ENCODE measurements at regions not wholly inside any gene's neighbourhood (a gene's known extent, or its start where the extent isn't known, plus 50 kb on each side); places are given as distances from the start of the nearest gene placed in this dataset.

DNA sequence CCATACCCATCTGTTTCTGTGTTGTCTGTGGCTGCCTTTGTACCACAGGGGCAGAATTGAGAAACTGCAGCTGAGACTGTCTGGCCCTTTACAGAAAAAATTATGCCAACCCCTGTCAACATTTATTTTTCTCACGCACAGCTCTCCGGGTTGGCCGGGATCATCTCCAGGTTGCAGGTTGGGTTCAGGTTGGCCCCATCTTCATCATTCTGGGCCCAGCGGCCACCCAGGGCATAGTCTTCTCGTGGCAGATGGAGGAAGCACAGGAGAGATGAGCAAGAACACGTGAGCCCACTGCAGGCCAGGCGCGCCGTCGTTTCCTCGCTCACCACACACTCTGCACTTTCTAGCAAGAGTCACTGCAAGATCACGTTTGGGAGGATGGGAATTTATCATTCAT lies 66.1 kb upstream of the SEC14L1 start:
- TF ChIP-seq, protein P1, sequence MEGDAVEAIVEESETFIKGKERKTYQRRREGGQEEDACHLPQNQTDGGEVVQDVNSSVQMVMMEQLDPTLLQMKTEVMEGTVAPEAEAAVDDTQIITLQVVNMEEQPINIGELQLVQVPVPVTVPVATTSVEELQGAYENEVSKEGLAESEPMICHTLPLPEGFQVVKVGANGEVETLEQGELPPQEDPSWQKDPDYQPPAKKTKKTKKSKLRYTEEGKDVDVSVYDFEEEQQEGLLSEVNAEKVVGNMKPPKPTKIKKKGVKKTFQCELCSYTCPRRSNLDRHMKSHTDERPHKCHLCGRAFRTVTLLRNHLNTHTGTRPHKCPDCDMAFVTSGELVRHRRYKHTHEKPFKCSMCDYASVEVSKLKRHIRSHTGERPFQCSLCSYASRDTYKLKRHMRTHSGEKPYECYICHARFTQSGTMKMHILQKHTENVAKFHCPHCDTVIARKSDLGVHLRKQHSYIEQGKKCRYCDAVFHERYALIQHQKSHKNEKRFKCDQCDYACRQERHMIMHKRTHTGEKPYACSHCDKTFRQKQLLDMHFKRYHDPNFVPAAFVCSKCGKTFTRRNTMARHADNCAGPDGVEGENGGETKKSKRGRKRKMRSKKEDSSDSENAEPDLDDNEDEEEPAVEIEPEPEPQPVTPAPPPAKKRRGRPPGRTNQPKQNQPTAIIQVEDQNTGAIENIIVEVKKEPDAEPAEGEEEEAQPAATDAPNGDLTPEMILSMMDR (IDR thresholded peaks at IDR 0.05; ENCODE audit: extremely low read depth, insufficient read depth, missing control alignments), result no peak
- in situ Hi-C loops (cut with MboI; ENCODE audit: low pct_unique_long_range_greater_than_20kb, low sequenced_read_pairs, unreplicated experiment), result no loop called here
- DNase-seq (ENCODE audit: low spot score), result no peak

DNA sequence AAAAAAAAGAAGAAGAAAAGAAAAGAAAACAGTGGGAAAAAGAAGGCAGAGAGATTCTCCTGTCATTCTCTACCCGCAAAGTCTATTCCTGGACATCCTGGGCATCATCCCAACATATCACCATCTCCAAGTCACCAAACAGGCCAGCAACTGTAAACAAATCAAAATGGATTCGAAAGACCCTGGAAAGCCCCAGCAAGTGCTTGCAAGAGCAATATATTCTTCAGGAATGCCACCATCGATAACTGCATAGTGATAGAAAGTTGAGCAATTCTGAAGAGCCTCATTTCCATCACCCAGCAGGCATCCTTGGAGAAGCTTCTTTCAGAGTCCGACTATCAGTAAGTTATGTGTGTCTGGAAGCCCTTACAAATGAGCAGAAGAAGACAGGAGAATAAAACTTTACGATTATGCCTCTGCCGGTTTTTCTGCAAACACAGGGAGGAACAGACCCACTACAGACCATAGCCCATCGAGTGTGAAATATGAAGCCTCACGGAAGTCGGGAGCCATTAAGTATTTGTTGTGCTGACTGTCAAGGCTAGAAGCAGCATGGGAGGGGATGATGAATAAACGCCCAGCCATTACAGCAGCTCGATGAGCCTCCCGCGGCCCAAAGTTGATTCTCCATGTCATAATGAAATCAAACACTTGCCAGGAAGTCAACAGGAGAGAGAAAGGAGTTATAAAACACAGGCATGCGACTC lies 64.5 kb upstream of the SEC14L1 start:
- in situ Hi-C loops (cut with MboI; ENCODE audit: low pct_unique_long_range_greater_than_20kb, low sequenced_read_pairs, unreplicated experiment), result no loop called here
- no peak for DNase-seq (ENCODE audit: low spot score)
- TF ChIP-seq, protein P1 (IDR thresholded peaks at IDR 0.05; ENCODE audit: extremely low read depth, insufficient read depth, missing control alignments), result no peak

DNA sequence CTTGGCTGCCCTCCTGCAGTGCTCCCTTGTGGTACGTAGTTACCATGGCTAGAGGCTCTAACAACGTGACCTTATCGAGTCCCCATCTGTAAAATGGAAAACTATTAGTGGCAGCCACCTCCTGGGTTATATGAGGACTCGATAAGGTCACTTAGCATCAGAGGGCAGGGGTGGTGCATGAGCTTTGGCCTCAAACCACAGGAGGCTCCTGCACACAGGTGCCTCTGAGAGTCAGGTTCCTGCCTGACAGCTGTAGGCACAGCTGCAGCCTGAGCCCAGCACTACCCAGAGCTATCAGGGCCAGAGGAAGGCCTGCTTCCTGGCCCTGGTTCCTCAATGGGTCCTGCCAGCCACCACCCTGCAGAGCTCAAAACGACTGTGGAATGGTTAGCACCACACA lies 57.2 kb upstream of the SEC14L1 start:
- TF ChIP-seq, protein P1 (IDR thresholded peaks at IDR 0.05; ENCODE audit: extremely low read depth, insufficient read depth, missing control alignments), result no peak
- DNase-seq (ENCODE audit: low spot score), result no peak
- in situ Hi-C loops (cut with MboI; ENCODE audit: low pct_unique_long_range_greater_than_20kb, low sequenced_read_pairs, unreplicated experiment), result no loop called here

DNA sequence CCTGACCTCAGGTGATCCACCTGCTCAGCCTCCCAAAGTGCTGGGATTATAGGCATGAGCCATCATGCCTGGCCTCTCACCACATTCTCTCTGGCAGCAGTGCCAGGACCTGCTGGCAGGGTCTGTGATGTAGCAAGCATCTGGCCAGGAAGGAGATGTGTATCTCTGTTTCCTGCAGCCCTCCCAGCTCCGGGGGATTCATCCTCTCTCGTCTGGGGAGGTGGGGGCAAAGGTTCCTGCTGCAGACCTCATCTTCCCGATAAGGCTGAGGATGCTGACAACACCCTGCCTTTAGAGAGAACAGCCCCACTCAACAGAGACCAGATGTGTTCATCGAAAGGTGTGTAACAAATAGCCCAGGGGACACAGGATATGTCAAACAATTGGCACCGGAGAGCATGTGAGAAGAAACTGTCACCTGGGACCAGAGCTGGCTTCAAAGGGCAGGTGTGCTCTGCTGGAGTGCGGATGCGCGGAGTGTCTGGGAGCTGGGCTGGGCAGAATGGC lies 54.8 kb upstream of the SEC14L1 start:
- DNase-seq (ENCODE audit: low spot score), result no peak
- in situ Hi-C loops (cut with MboI; ENCODE audit: low pct_unique_long_range_greater_than_20kb, low sequenced_read_pairs, unreplicated experiment), result no loop called here
- TF ChIP-seq, protein P1 (IDR thresholded peaks at IDR 0.05; ENCODE audit: extremely low read depth, insufficient read depth, missing control alignments), result no peak

DNA sequence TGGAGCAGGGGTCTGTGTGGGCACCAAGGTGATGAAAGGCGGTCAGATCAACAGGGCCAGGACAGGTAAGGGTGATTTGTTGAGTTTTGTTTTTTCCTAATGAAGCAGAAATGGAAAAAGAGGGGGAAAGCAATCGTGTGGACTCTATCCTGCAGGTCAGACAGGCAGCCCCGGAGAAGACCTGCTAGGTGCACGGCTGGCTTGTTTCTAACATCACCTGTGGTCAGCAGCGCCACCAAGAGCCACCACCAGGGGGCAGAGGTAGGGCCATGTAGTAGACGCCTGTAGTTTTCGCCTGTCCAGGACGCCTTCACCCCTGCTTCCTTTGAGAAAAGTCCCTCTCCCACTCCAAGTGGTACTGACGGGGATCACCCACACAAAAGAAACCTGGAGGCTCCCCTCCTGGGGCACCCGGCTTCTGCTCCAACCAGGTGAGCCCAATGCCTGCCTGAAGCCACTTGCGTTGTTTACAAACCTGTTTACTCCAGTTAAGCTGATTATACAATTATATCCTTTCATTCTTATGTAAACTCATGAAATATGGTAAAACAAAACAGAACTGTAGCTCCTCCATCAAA lies 54.2 kb upstream of the SEC14L1 start:
- in situ Hi-C loops (cut with MboI; ENCODE audit: low pct_unique_long_range_greater_than_20kb, low sequenced_read_pairs, unreplicated experiment), result no loop called here
- DNase-seq (ENCODE audit: low spot score), result peak; percentile 73
- TF ChIP-seq, protein P1 (IDR thresholded peaks at IDR 0.05; ENCODE audit: extremely low read depth, insufficient read depth, missing control alignments), result peak; percentile 92

DNA sequence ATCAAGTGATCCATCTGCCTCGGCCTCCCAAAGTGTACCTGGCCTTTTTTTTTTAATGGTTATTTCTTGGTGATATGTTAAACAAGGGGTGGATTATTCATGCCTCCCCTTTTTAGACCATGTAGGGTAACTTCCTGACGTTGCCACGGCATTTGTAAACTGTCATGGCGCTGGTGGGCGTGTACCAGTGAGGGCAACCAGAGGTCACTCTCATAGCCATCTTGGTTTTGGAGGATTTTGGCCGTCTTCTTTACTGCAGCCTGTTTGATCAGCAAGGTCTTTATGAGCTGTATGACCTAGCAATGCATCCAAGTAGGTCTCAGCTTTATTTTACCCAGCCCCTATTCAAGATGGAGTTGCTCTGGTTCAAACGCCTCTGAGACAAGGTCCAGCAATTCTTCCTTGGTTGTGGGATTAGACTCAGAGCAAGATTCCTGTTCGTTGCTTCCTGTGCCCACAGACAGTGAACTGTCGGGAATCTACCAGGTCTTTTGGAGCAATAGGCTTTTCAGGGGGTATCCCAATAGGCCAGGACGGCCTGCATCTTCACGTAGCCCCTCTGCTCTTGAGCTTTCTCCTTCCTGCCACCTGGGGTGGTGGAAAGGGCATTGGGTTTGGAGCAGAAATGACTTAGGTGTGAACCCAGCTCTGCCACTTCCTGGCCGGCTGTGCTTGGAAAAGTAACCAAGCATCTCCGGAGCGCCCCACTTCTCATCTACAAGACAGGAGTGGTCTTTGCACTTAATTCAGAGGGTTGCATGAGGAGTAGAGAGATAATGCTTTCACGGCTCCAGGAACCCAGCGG lies 52.9 kb upstream of the SEC14L1 start:
- TF ChIP-seq, protein P1 (IDR thresholded peaks at IDR 0.05; ENCODE audit: extremely low read depth, insufficient read depth, missing control alignments), result no peak
- no peak for DNase-seq (ENCODE audit: low spot score)
- in situ Hi-C loops (cut with MboI; ENCODE audit: low pct_unique_long_range_greater_than_20kb, low sequenced_read_pairs, unreplicated experiment), result no loop called here

All from GM13977 (cell line).